A673 (cell line): ENCODE measurements at regions not wholly inside any gene's neighbourhood (a gene's known extent, or its start where the extent isn't known, plus 50 kb on each side); places are given as distances from the start of the nearest gene placed in this dataset.

Experiments
- CTCF ChIP-seq: fragments of 300-800, 200-600 bp; sonication (generic); conservative IDR thresholded peaks from 2 replicates; pipeline ENCODE4 v1.5.1; 2017; ENCODE audit warnings: low read depth, mild to moderate bottlenecking, antibody characterized with exemption, low read length, moderate library complexity, mixed read lengths
- EZH2 ChIP-seq: fragments of 200-600 bp; sonication (generic); IDR thresholded peaks from 2 replicates; pipeline ENCODE4 v1.6.1; 2017; ENCODE audit warnings: borderline replicate concordance, low read depth, mild to moderate bottlenecking, mixed read lengths, antibody characterized with exemption, low read length; ENCODE audit not compliant: poor library complexity, severe bottlenecking

DNA sequence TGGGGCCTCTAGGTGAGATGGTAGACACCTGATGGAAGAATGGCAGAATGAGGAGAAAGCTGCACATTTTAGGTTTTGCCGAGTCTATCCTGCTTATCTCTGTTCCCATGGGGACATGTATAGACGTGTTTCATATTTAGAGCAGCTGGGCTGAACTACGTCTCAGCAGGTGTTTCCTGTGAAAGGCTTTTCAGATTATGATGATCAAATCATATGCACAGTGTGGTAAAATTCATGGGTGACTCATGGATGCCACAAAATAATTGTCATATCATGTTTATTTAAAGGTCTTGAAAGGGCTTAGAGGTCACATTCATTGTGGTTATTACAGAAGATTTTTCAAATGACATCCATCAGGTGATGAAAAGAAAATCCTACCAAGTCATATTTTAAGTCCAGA lies 90.5 kb downstream of the ICOS start:
- no peak for TF ChIP-seq CTCF
- TF ChIP-seq EZH2, result no peak
